GM13976 (cell line): ENCODE measurements at regions not wholly inside any gene's neighbourhood (a gene's known extent, or its start where the extent isn't known, plus 50 kb on each side); places are given as distances from the start of the nearest gene placed in this dataset.

Source experiments
- DNase-seq: peaks from one replicate; pipeline ENCODE4 v3.0.0; 2012; ENCODE audit warnings: low spot score
- CTCF ChIP-seq: IDR thresholded peaks from 2 replicates; pipeline ENCODE4 v1.5.1; 2012; ENCODE audit warnings: borderline replicate concordance, mild to moderate bottlenecking; ENCODE audit not compliant: insufficient read depth; ENCODE audit errors: extremely low read depth, missing control alignments, control extremely low read depth
- in situ Hi-C: fragments of 300-500 bp; cut with MboI; formaldehyde crosslinking; loops from one replicate; pipeline ENCODE4 v1.12.0; 2022; ENCODE audit warnings: low sequenced_read_pairs, mixed read lengths, inconsistent platforms; ENCODE audit not compliant: unreplicated experiment

GRCh38 chr1:240709676-240710075, 97.7 kb upstream of the GREM2 start:
- no peak for DNase-seq
- in situ Hi-C loops, result no loop called here
- no peak for TF ChIP-seq CTCF

GRCh38 chr1:240706150-240706935, 94.4 kb upstream of the GREM2 start:
- no peak for TF ChIP-seq CTCF
- in situ Hi-C loops, result no loop called here
- DNase-seq, result no peak

- DNase-seq, result no peak
- TF ChIP-seq CTCF, result no peak
These were observed 93.6 kb upstream of the GREM2 start for GRCh38 chr1:240705579-240705978.

GRCh38 chr1:240701412-240701811, 89.5 kb upstream of the GREM2 start:
- no peak for DNase-seq
- in situ Hi-C loops, result no loop called here
- TF ChIP-seq CTCF, result no peak

More at GRCh38 chr1:240705579-240705978, 93.6 kb upstream of the GREM2 start:
- in situ Hi-C loops, result no loop called here

- DNase-seq, result no peak
- no peak for TF ChIP-seq CTCF
- in situ Hi-C loops, result no loop called here
These were observed 83.5 kb upstream of the GREM2 start for GRCh38 chr1:240695416-240695815.

GRCh38 chr1:240693844-240694243, 81.9 kb upstream of the GREM2 start:
- in situ Hi-C loops, result no loop called here
- TF ChIP-seq CTCF, result no peak
- no peak for DNase-seq
